ENCODE measurements at regions not wholly inside any gene's neighbourhood (a gene's known extent, or its start where the extent isn't known, plus 50 kb on each side); places are given as distances from the start of the nearest gene placed in this dataset.

- TF ChIP-seq CTCF (IDR thresholded peaks at IDR 0.05; ENCODE audit: low read depth, low read length, missing input control) (no peak), JUND (IDR thresholded peaks at IDR 0.05) (no peak), MAX (IDR thresholded peaks at IDR 0.05) (peak; percentile 36), TAF1 (conservative IDR thresholded peaks at IDR 0.05) (no peak), YY1 (IDR thresholded peaks at IDR 0.05) (peak; percentile 23), GABPA (IDR thresholded peaks at IDR 0.05 in 1 of 2, conservative IDR thresholded peaks at IDR 0.05 in 1 of 2) (no peak), SP1 (IDR thresholded peaks at IDR 0.05) (peak; percentile 37), REST (IDR thresholded peaks at IDR 0.05) (peak; percentile 19), FOXA1 (IDR thresholded peaks at IDR 0.05) (no peak)
Measured at GRCh38 chr6:80445751-80446150, 339.3 kb downstream of the BCKDHB start.
